SH-SY5Y (cell line): ENCODE measurements at regions not wholly inside any gene's neighbourhood (a gene's known extent, or its start where the extent isn't known, plus 50 kb on each side); places are given as distances from the start of the nearest gene placed in this dataset.

ENCODE experiments used
- GATA2 ChIP-seq: IDR thresholded peaks from 2 replicates; pipeline ENCODE4 v1.6.1; 2011; ENCODE audit warnings: mild to moderate bottlenecking, low read depth, low read length
- GATA3 ChIP-seq: IDR thresholded peaks from 2 replicates; pipeline ENCODE4 v1.6.1; 2011; ENCODE audit warnings: low read depth, mild to moderate bottlenecking, low read length, moderate library complexity

DNA sequence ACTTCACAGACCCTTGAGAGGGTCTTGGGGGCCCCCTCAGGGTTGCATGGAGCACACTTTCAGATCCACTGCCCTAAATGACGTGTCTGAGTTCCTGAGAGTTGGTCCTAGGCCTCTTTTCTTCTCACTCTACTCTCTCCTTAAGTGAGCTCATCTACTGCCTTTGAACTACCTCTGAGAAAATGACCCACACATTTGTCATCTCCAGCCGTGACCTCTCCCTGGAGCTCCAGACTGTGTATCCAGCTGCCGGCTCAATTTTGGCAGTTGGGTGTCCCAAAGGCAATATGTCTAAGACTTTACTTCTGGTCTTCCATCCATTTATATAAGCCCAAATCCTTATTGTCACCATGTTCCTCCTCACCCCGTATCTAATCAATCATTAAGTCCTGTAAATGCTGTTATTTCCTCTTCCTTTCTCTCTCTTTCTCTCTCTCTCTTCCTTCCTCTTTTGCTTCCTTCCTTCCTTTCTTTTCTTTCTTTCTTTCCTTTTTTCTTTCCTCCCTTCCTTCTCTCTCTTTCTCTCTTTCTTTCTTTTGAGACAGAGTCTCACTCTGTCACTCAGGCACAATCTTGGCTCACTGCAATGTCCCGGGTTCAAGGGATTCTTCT lies 51.2 kb upstream of the HSPA9 start:
- TF ChIP-seq GATA2 (no peak), GATA3 (no peak)
